Keratinocyte (primary cell): ENCODE measurements at regions not wholly inside any gene's neighbourhood (a gene's known extent, or its start where the extent isn't known, plus 50 kb on each side); places are given as distances from the start of the nearest gene placed in this dataset.

Experiments
- CTCF ChIP-seq, 3 experiments: IDR thresholded peaks in 1 of 3; conservative IDR thresholded peaks in 1 of 3; optimal IDR thresholded peaks in 1 of 3; 2 replicates in 2 of 3; 3 replicates in 1 of 3; pipeline versions ENCODE3 to v1.5.1; 2011; ENCODE audit warnings: low read length in 3 of 3, mild to moderate bottlenecking in 3 of 3, moderate library complexity in 2 of 3, control low read depth in 1 of 3, inconsistent platforms in 1 of 3; ENCODE audit not compliant: insufficient read depth in 2 of 3; ENCODE audit errors: extremely low read depth in 1 of 3
- EZH2 ChIP-seq: IDR thresholded peaks from one replicate; pipeline ENCODE4 v1.6.1; 2012; ENCODE audit warnings: inconsistent platforms, mild to moderate bottlenecking, low read length, moderate library complexity

DNA sequence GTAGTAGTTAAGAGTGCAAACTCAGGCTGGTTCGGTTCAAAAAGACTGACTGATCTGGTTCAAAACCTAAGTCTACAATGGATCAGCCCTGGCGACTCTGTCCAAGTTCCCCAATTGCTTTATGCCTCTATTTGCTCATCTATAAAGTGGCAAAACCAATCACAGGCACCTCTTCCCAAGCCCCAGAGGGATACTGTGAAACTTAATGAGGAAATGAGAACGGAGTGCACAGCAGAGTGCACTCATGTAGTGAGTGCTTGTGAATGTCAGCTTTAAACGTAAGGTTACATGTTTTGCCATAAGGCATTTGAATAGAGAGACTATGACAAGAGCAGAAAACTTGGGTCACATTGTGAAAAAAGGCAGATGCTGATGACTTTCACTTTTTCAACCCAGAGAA lies 199.7 kb upstream of the KLF3 start:
- no peak for TF ChIP-seq CTCF (optimal IDR thresholded peaks at IDR 0.05 in 1 of 3, IDR thresholded peaks at IDR 0.05 in 1 of 3, conservative IDR thresholded peaks at IDR 0.05 in 1 of 3; ENCODE audit: extremely low read depth in 1 of 3, insufficient read depth in 2 of 3, low read length in 3 of 3)
- no peak for TF ChIP-seq EZH2
